Kidney tubule cell (primary cell): ENCODE measurements at regions not wholly inside any gene's neighbourhood (a gene's known extent, or its start where the extent isn't known, plus 50 kb on each side); places are given as distances from the start of the nearest gene placed in this dataset.
"Not testable (repeated sequence)": the region's sequence is repeated elsewhere in the genome, so short reads cannot be mapped to it uniquely, and the experiment has no call there.

ENCODE experiments used
- DNase-seq: peaks from one replicate; pipeline ENCODE4 v3.0.0-alpha.2; 2018; ENCODE audit warnings: low spot score

GRCh38 chr5:81829242-81829641, 78.3 kb upstream of the SSBP2 start:
- DNase-seq: no peak

GRCh38 chr5:81827500-81827899, 76.6 kb upstream of the SSBP2 start:
- DNase-seq: no peak

GRCh38 chr5:81826128-81826527, 75.2 kb upstream of the SSBP2 start:
- DNase-seq: no peak

- DNase-seq: peak; percentile 74
Observed at GRCh38 chr5:81825237-81825636, 74.3 kb upstream of the SSBP2 start.

- not testable (repeated sequence) for DNase-seq
Observed at GRCh38 chr5:81823736-81824135, 72.8 kb upstream of the SSBP2 start.

- DNase-seq: no peak
Observed at GRCh38 chr5:81820863-81821262, 70.0 kb upstream of the SSBP2 start.

- DNase-seq: no peak
Observed at GRCh38 chr5:81820318-81820636, 69.4 kb upstream of the SSBP2 start.

GRCh38 chr5:81819556-81820317, 68.8 kb upstream of the SSBP2 start:
- no peak for DNase-seq

- DNase-seq: no peak
Observed at GRCh38 chr5:81817980-81818379, 67.1 kb upstream of the SSBP2 start.

GRCh38 chr5:81817086-81817485, 66.2 kb upstream of the SSBP2 start:
- DNase-seq: no peak

- no peak for DNase-seq
Observed at GRCh38 chr5:81815321-81815720, 64.4 kb upstream of the SSBP2 start.

GRCh38 chr5:81808106-81808505, 57.2 kb upstream of the SSBP2 start:
- no peak for DNase-seq

GRCh38 chr5:81805086-81805485, 54.2 kb upstream of the SSBP2 start:
- DNase-seq: no peak

- DNase-seq: no peak
Observed at GRCh38 chr5:81803812-81804211, 52.9 kb upstream of the SSBP2 start.

- no peak for DNase-seq
Observed at GRCh38 chr5:81802625-81803024, 51.7 kb upstream of the SSBP2 start.

- no peak for DNase-seq
Observed at GRCh38 chr5:81802020-81802419, 51.1 kb upstream of the SSBP2 start.

GRCh38 chr5:81800797-81801196, 49.9 kb upstream of the SSBP2 start:
- DNase-seq: peak; percentile 30
